Memory B cell (primary cell): ENCODE measurements at regions not wholly inside any gene's neighbourhood (a gene's known extent, or its start where the extent isn't known, plus 50 kb on each side); places are given as distances from the start of the nearest gene placed in this dataset.
A peak's percentile ranks its signal among the peaks of the same experiment; 100 is the strongest.

ENCODE experiments used
- ATAC-seq: fragments of 150-1000 bp; cut with Tn5 transposase; 2 replicates; pipeline ENCODE4 v1.10.0; 2021; ENCODE audit warnings: low read depth, mild to moderate bottlenecking, moderate library complexity
- DNase-seq, 2 donors: peaks; one replicate each; pipeline ENCODE4 v3.0.0; 2022; ENCODE audit warnings: low spot score in 2 of 2
- H3K27ac Mint-ChIP-seq: one replicate; pipeline ENCODE4 v1.8.0; 2022; ENCODE audit warnings: mild to moderate bottlenecking, moderate library complexity, mixed read lengths
- H3K27me3 Mint-ChIP-seq: one replicate; pipeline ENCODE4 v1.8.0; 2022; ENCODE audit warnings: mixed read lengths
- H3K36me3 Mint-ChIP-seq: one replicate; pipeline ENCODE4 v1.8.0; 2022; ENCODE audit warnings: mild to moderate bottlenecking, mixed read lengths
- H3K4me1 Mint-ChIP-seq: one replicate; pipeline ENCODE4 v1.8.0; 2022; ENCODE audit warnings: mixed read lengths
- H3K4me3 Mint-ChIP-seq: one replicate; pipeline ENCODE4 v1.8.0; 2022; ENCODE audit warnings: mild to moderate bottlenecking, moderate library complexity, mixed read lengths
- H3K9me3 Mint-ChIP-seq: one replicate; pipeline ENCODE4 v1.8.0; 2022; ENCODE audit warnings: mixed read lengths

GRCh38 chrX:20374900-20375438 lies 108.3 kb upstream of the RPS6KA3 start:
- H3K9me3 Mint-ChIP-seq, result no peaks in the 10 kb centered on the region
- no peaks in the 10 kb centered on the region for H3K36me3 Mint-ChIP-seq
- peak overlapping the region; percentile 92 for H3K27ac Mint-ChIP-seq
- DNase-seq (peak; percentile 16 to 25), ATAC-seq (peak; percentile 96)
- H3K27me3 Mint-ChIP-seq, result no peaks in the 10 kb centered on the region
- H3K4me3 Mint-ChIP-seq, result peak overlapping the region; percentile 37
- peaks cover 11% of the 10 kb centered on the region for H3K4me1 Mint-ChIP-seq

GRCh38 chrX:20374450-20374849 lies 107.7 kb upstream of the RPS6KA3 start:
- DNase-seq (no peak), ATAC-seq (no peak)
- H3K9me3 Mint-ChIP-seq, result no peaks in the 10 kb centered on the region
- peaks cover 11% of the 10 kb centered on the region for H3K4me1 Mint-ChIP-seq
- no peak overlapping the region for H3K4me3 Mint-ChIP-seq
- no peaks in the 10 kb centered on the region for H3K36me3 Mint-ChIP-seq
- peak overlapping the region; percentile 92 for H3K27ac Mint-ChIP-seq
- H3K27me3 Mint-ChIP-seq, result no peaks in the 10 kb centered on the region

- H3K27me3 Mint-ChIP-seq, result no peaks in the 10 kb centered on the region
- DNase-seq (no peak), ATAC-seq (no peak)
- no peak overlapping the region for H3K4me3 Mint-ChIP-seq
- no peaks in the 10 kb centered on the region for H3K36me3 Mint-ChIP-seq
- H3K9me3 Mint-ChIP-seq, result no peaks in the 10 kb centered on the region
- peaks cover 11% of the 10 kb centered on the region for H3K4me1 Mint-ChIP-seq
- no peak overlapping the region for H3K27ac Mint-ChIP-seq
Observed at GRCh38 chrX:20373063-20373462, 106.4 kb upstream of the RPS6KA3 start.

GRCh38 chrX:20372533-20372932 lies 105.8 kb upstream of the RPS6KA3 start:
- H3K4me1 Mint-ChIP-seq, result peaks cover 11% of the 10 kb centered on the region
- H3K4me3 Mint-ChIP-seq, result no peak overlapping the region
- H3K27ac Mint-ChIP-seq, result no peak overlapping the region
- no peaks in the 10 kb centered on the region for H3K27me3 Mint-ChIP-seq
- ATAC-seq, result no peak
- H3K36me3 Mint-ChIP-seq, result no peaks in the 10 kb centered on the region
- no peak for DNase-seq
- H3K9me3 Mint-ChIP-seq, result no peaks in the 10 kb centered on the region

GRCh38 chrX:20369468-20369867 lies 102.8 kb upstream of the RPS6KA3 start:
- H3K27me3 Mint-ChIP-seq, result peaks cover 5% of the 10 kb centered on the region
- no peaks in the 10 kb centered on the region for H3K36me3 Mint-ChIP-seq
- no peak overlapping the region for H3K27ac Mint-ChIP-seq
- DNase-seq (no peak), ATAC-seq (no peak)
- no peaks in the 10 kb centered on the region for H3K9me3 Mint-ChIP-seq
- H3K4me1 Mint-ChIP-seq, result peaks cover 5% of the 10 kb centered on the region
- no peak overlapping the region for H3K4me3 Mint-ChIP-seq

- no peaks in the 10 kb centered on the region for H3K4me1 Mint-ChIP-seq
- no peak overlapping the region for H3K27ac Mint-ChIP-seq
- no peaks in the 10 kb centered on the region for H3K36me3 Mint-ChIP-seq
- no peaks in the 10 kb centered on the region for H3K9me3 Mint-ChIP-seq
- ATAC-seq (no peak), DNase-seq (no peak)
- no peak overlapping the region for H3K4me3 Mint-ChIP-seq
- H3K27me3 Mint-ChIP-seq, result peaks cover 5% of the 10 kb centered on the region
Observed at GRCh38 chrX:20364238-20364637, 97.5 kb upstream of the RPS6KA3 start.

- Mint-ChIP-seq H3K36me3 (no peaks in the 10 kb centered on the region), H3K27ac (no peak overlapping the region), H3K27me3 (peaks cover 5% of the 10 kb centered on the region), H3K4me3 (no peak overlapping the region), H3K9me3 (no peaks in the 10 kb centered on the region), H3K4me1 (no peaks in the 10 kb centered on the region)
- ATAC-seq (no peak), DNase-seq (no peak)
Observed at GRCh38 chrX:20363275-20363674, 96.6 kb upstream of the RPS6KA3 start.

- H3K9me3 Mint-ChIP-seq, result no peaks in the 10 kb centered on the region
- ATAC-seq, result no peak
- H3K36me3 Mint-ChIP-seq, result no peaks in the 10 kb centered on the region
- H3K27me3 Mint-ChIP-seq, result peaks cover 5% of the 10 kb centered on the region
- no peak for DNase-seq
- no peak overlapping the region for H3K27ac Mint-ChIP-seq
- no peaks in the 10 kb centered on the region for H3K4me1 Mint-ChIP-seq
- no peak overlapping the region for H3K4me3 Mint-ChIP-seq
Observed at GRCh38 chrX:20362268-20363267, 95.9 kb upstream of the RPS6KA3 start.

- ATAC-seq (no peak), DNase-seq (no peak)
- H3K4me3 Mint-ChIP-seq, result no peak overlapping the region
Observed at GRCh38 chrX:20361890-20362262, 95.2 kb upstream of the RPS6KA3 start.

GRCh38 chrX:20361081-20361889 lies 94.6 kb upstream of the RPS6KA3 start:
- H3K27ac Mint-ChIP-seq, result no peak overlapping the region
- no peak overlapping the region for H3K4me3 Mint-ChIP-seq
- no peaks in the 10 kb centered on the region for H3K9me3 Mint-ChIP-seq
- H3K27me3 Mint-ChIP-seq, result peaks cover 5% of the 10 kb centered on the region
- no peaks in the 10 kb centered on the region for H3K4me1 Mint-ChIP-seq
- DNase-seq (no peak), ATAC-seq (no peak)
- no peaks in the 10 kb centered on the region for H3K36me3 Mint-ChIP-seq

More at GRCh38 chrX:20361890-20362262, 95.2 kb upstream of the RPS6KA3 start:
- Mint-ChIP-seq H3K27me3 (peaks cover 5% of the 10 kb centered on the region), H3K9me3 (no peaks in the 10 kb centered on the region), H3K36me3 (no peaks in the 10 kb centered on the region), H3K4me1 (no peaks in the 10 kb centered on the region), H3K27ac (no peak overlapping the region)

- Mint-ChIP-seq H3K27ac (no peak overlapping the region), H3K36me3 (no peaks in the 10 kb centered on the region), H3K4me3 (no peak overlapping the region), H3K9me3 (no peaks in the 10 kb centered on the region), H3K4me1 (peaks cover 2% of the 10 kb centered on the region), H3K27me3 (peaks cover 2% of the 10 kb centered on the region)
- DNase-seq (no peak), ATAC-seq (no peak)
Observed at GRCh38 chrX:20355187-20355586, 88.5 kb upstream of the RPS6KA3 start.

GRCh38 chrX:20354505-20354904 lies 87.8 kb upstream of the RPS6KA3 start:
- no peak for ATAC-seq
- Mint-ChIP-seq H3K4me3 (no peak overlapping the region), H3K9me3 (no peaks in the 10 kb centered on the region)

GRCh38 chrX:20352935-20353336 lies 86.2 kb upstream of the RPS6KA3 start:
- DNase-seq, result no peak
- H3K4me3 Mint-ChIP-seq, result no peak overlapping the region
- H3K4me1 Mint-ChIP-seq, result peaks cover 2% of the 10 kb centered on the region
- no peaks in the 10 kb centered on the region for H3K9me3 Mint-ChIP-seq
- peaks cover 2% of the 10 kb centered on the region for H3K27me3 Mint-ChIP-seq
- ATAC-seq, result no peak
- no peak overlapping the region for H3K27ac Mint-ChIP-seq
- H3K36me3 Mint-ChIP-seq, result no peaks in the 10 kb centered on the region

More at GRCh38 chrX:20354505-20354904, 87.8 kb upstream of the RPS6KA3 start:
- Mint-ChIP-seq H3K27ac (no peak overlapping the region), H3K27me3 (peaks cover 2% of the 10 kb centered on the region), H3K36me3 (no peaks in the 10 kb centered on the region), H3K4me1 (peaks cover 2% of the 10 kb centered on the region)
- DNase-seq, result no peak

GRCh38 chrX:20352504-20352903 lies 85.8 kb upstream of the RPS6KA3 start:
- ATAC-seq, result no peak
- Mint-ChIP-seq H3K36me3 (no peaks in the 10 kb centered on the region), H3K9me3 (no peaks in the 10 kb centered on the region), H3K4me1 (peaks cover 2% of the 10 kb centered on the region), H3K4me3 (no peak overlapping the region), H3K27ac (no peak overlapping the region), H3K27me3 (peaks cover 2% of the 10 kb centered on the region)
- no peak for DNase-seq
